DND-41 (cell line): ENCODE measurements at regions not wholly inside any gene's neighbourhood (a gene's known extent, or its start where the extent isn't known, plus 50 kb on each side); places are given as distances from the start of the nearest gene placed in this dataset.

Experiments used
- EZH2 ChIP-seq: IDR thresholded peaks from 3 replicates; pipeline ENCODE4 v1.6.1; 2012; ENCODE audit warnings: borderline replicate concordance, low read depth, mild to moderate bottlenecking, moderate library complexity, low read length, inconsistent platforms; ENCODE audit not compliant: severe bottlenecking
- TF ChIP-seq, protein P1 (sequence below): IDR thresholded peaks from 2 replicates; pipeline ENCODE4 v1.5.1; 2012; ENCODE audit warnings: borderline replicate concordance, low read length, moderate library complexity, mild to moderate bottlenecking; ENCODE audit not compliant: poor library complexity, severe bottlenecking; ENCODE audit errors: extremely low read depth

- TF ChIP-seq EZH2, result no peak
- TF ChIP-seq, protein P1, sequence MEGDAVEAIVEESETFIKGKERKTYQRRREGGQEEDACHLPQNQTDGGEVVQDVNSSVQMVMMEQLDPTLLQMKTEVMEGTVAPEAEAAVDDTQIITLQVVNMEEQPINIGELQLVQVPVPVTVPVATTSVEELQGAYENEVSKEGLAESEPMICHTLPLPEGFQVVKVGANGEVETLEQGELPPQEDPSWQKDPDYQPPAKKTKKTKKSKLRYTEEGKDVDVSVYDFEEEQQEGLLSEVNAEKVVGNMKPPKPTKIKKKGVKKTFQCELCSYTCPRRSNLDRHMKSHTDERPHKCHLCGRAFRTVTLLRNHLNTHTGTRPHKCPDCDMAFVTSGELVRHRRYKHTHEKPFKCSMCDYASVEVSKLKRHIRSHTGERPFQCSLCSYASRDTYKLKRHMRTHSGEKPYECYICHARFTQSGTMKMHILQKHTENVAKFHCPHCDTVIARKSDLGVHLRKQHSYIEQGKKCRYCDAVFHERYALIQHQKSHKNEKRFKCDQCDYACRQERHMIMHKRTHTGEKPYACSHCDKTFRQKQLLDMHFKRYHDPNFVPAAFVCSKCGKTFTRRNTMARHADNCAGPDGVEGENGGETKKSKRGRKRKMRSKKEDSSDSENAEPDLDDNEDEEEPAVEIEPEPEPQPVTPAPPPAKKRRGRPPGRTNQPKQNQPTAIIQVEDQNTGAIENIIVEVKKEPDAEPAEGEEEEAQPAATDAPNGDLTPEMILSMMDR, result no peak
Observed at GRCh38 chr12:33609910-33610309, 170.3 kb upstream of the SYT10 start.
